ENCODE measurements at regions not wholly inside any gene's neighbourhood (a gene's known extent, or its start where the extent isn't known, plus 50 kb on each side); places are given as distances from the start of the nearest gene placed in this dataset.

- DNase-seq (ENCODE audit: low spot score) = no peak
Measured at GRCh38 chr12:45102818-45103217, 51.9 kb upstream of the DBX2 start.

GRCh38 chr12:45105996-45106395 is 55.1 kb upstream of the DBX2 start:
- no peak for DNase-seq (ENCODE audit: low spot score)

- no peak for DNase-seq (ENCODE audit: low spot score)
Measured at GRCh38 chr12:45112306-45112705, 61.4 kb upstream of the DBX2 start.

- no peak for DNase-seq (ENCODE audit: low spot score)
Measured at GRCh38 chr12:45121224-45121623, 70.3 kb upstream of the DBX2 start.

- peak; percentile 15 for DNase-seq (ENCODE audit: low spot score)
Measured at GRCh38 chr12:45122768-45123380, 72.0 kb upstream of the DBX2 start.

GRCh38 chr12:45124485-45125155 is 73.7 kb upstream of the DBX2 start:
- no peak for DNase-seq (ENCODE audit: low spot score)

- DNase-seq (ENCODE audit: low spot score) = no peak
Measured at GRCh38 chr12:45125997-45126396, 75.1 kb upstream of the DBX2 start.

GRCh38 chr12:45128637-45129036 is 77.7 kb upstream of the DBX2 start:
- no peak for DNase-seq (ENCODE audit: low spot score)

GRCh38 chr12:45130881-45131281 is 80.0 kb upstream of the DBX2 start:
- DNase-seq (ENCODE audit: low spot score) = peak; percentile 72

- DNase-seq (ENCODE audit: low spot score) = no peak
Measured at GRCh38 chr12:45131506-45131905, 80.6 kb upstream of the DBX2 start.

GRCh38 chr12:45138609-45139008 is 77.3 kb upstream of the ANO6 start:
- no peak for DNase-seq (ENCODE audit: low spot score)

- DNase-seq (ENCODE audit: low spot score) = no peak
Measured at GRCh38 chr12:45148006-45148405, 67.9 kb upstream of the ANO6 start.

GRCh38 chr12:45148619-45149018 is 67.3 kb upstream of the ANO6 start:
- DNase-seq (ENCODE audit: low spot score) = no peak

- no peak for DNase-seq (ENCODE audit: low spot score)
Measured at GRCh38 chr12:45165284-45165683, 50.6 kb upstream of the ANO6 start.

GRCh38 chr12:45166056-45166455 is 49.8 kb upstream of the ANO6 start:
- DNase-seq (ENCODE audit: low spot score) = peak; percentile 13

All from AG20443 (cell line).